NCI-H187 treated with DMSO at 0.1 percent for 48 hours (cell line): ENCODE measurements at regions not wholly inside any gene's neighbourhood (a gene's known extent, or its start where the extent isn't known, plus 50 kb on each side); places are given as distances from the start of the nearest gene placed in this dataset.
"Not testable (repeated sequence)": the region's sequence is repeated elsewhere in the genome, so short reads cannot be mapped to it uniquely, and the experiment has no call there.

Experiments used
- DNase-seq: peaks from one replicate; lab custom pipeline; 2025; lab: John Stamatoyannopoulos, UW

- no peak for DNase-seq
These were observed 201.9 kb upstream of the SHH start for GRCh38 chr7:156014201-156014600.

- no peak for DNase-seq
These were observed 200.1 kb upstream of the SHH start for GRCh38 chr7:156012412-156012811.

GRCh38 chr7:156009569-156009968 is 197.3 kb upstream of the SHH start:
- DNase-seq, result no peak

- DNase-seq, result not testable (repeated sequence)
These were observed 194.6 kb upstream of the SHH start for GRCh38 chr7:156006876-156007275.

GRCh38 chr7:156006024-156006423 is 193.8 kb upstream of the SHH start:
- no peak for DNase-seq

GRCh38 chr7:156005202-156005691 is 193.0 kb upstream of the SHH start:
- no peak for DNase-seq

GRCh38 chr7:156004265-156005201 is 192.3 kb upstream of the SHH start:
- DNase-seq, result no peak

GRCh38 chr7:156003220-156004162 is 191.2 kb upstream of the SHH start:
- DNase-seq, result no peak

- DNase-seq, result no peak
These were observed 190.3 kb upstream of the SHH start for GRCh38 chr7:156002362-156003066.

GRCh38 chr7:156001496-156002260 is 189.4 kb upstream of the SHH start:
- DNase-seq, result no peak

GRCh38 chr7:156000601-156001396 is 188.5 kb upstream of the SHH start:
- DNase-seq, result no peak

GRCh38 chr7:155999631-156000489 is 187.6 kb upstream of the SHH start:
- DNase-seq, result no peak

- no peak for DNase-seq
These were observed 186.7 kb upstream of the SHH start for GRCh38 chr7:155998766-155999630.

- no peak for DNase-seq
These were observed 186.0 kb upstream of the SHH start for GRCh38 chr7:155998328-155998691.

GRCh38 chr7:155997431-155998327 is 185.4 kb upstream of the SHH start:
- DNase-seq, result no peak

- DNase-seq, result no peak
These were observed 184.5 kb upstream of the SHH start for GRCh38 chr7:155996718-155997280.

GRCh38 chr7:155995183-155995612 is 182.9 kb upstream of the SHH start:
- DNase-seq, result no peak
